ENCODE measurements at regions not wholly inside any gene's neighbourhood (a gene's known extent, or its start where the extent isn't known, plus 50 kb on each side); places are given as distances from the start of the nearest gene placed in this dataset.

DNA sequence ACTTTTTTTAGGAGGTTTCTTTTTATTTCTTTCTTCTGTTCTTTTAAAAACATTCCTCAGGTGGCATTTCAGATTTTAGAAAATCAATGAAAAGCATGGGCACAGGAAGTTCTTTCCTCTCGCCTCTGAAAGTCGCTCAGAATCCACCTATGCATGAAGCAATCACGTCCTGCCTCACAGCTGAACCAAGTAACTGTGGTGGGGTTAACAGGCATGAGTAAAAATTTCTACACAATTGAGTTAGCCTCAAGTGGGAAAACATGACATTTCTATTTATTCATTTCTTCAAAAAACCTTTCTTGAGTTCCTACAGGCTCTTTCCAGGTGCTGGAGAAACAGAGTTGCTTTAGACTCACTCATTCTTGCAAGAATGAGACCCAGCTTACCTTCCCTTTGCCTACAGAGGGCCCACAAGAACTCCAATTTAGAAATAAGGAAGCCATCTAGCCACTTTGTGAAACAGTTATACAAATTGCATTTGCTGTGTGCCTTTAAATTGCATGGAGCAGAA, 508.9 kb upstream of the PKN2 start:
- no peak for DNase-seq (ENCODE audit: low read depth)
- Histone ChIP-seq H3K4me1 (ENCODE audit: control insufficient read depth, insufficient read depth, low read length) (no peaks in the 10 kb centered on the region), H3K4me3 (ENCODE audit: low read length) (no peak overlapping the region), H3K9me3 (ENCODE audit: control insufficient read depth, low read length) (no peaks in the 10 kb centered on the region), H3K27me3 (replicated peaks; ENCODE audit: control insufficient read depth, insufficient read depth, low read length) (no peaks in the 10 kb centered on the region), H3K9ac (ENCODE audit: low read length) (no peak overlapping the region), H3K36me3 (ENCODE audit: control insufficient read depth, insufficient read depth, low read length, severe bottlenecking) (no peaks in the 10 kb centered on the region)

DNA sequence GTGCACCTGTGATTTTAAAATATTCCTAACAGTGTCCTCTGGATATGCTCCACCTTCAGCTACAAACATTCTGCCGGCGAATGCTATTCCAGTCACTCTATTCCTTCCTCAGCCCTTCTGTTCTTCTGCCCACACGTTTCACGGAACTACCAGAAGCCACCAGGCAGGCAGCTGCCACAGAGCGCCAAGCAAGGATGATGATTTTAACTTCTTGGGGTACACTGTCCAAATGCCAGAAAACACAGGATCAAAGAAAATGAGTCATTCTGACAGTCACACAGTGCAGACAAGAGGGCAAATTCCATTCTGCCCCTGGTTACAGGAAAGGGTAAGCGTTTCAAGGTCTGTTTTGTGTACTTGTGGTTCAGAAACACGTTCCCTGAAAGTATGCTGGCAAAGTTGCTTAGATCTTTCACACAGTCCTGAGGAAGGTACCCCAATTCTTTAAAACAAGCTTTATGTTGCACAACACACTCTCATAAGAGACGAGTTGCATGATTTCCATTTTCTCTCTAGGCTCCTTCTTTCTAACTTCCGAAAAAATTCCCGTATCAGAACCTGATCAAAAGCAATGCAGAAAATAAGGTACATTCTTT, 508.3 kb upstream of the PKN2 start:
- DNase-seq (ENCODE audit: low read depth) = peak; percentile 18
- no peaks in the 10 kb centered on the region for H3K9me3 ChIP-seq (ENCODE audit: control insufficient read depth, low read length)
- no peaks in the 10 kb centered on the region for H3K4me1 ChIP-seq (ENCODE audit: control insufficient read depth, insufficient read depth, low read length)
- H3K9ac ChIP-seq (ENCODE audit: low read length) = no peak overlapping the region
- H3K4me3 ChIP-seq (ENCODE audit: low read length) = no peak overlapping the region
- no peaks in the 10 kb centered on the region for H3K36me3 ChIP-seq (ENCODE audit: control insufficient read depth, insufficient read depth, low read length, severe bottlenecking)
- no peaks in the 10 kb centered on the region for H3K27me3 ChIP-seq (replicated peaks; ENCODE audit: control insufficient read depth, insufficient read depth, low read length)

DNA sequence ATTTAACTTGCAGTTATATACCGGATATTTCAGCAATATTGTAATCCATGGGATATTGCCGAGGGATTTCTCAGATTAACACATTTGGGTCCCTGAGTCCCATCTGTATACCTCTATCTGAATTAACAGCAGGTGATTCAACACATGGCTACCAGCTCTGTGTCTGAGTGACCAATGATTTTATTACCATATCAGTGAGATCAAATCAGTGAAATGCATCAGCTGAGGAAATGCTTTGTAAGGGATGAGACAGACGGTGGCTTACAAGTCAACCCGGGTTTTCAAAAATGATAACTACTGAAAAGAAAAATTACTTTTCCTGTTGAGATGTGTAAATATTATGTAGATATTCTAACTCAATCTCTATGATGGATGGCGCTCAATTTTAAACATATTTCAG, 504.1 kb upstream of the PKN2 start:
- DNase-seq (ENCODE audit: low read depth) = no peak
- Histone ChIP-seq H3K4me1 (ENCODE audit: control insufficient read depth, insufficient read depth, low read length) (no peaks in the 10 kb centered on the region), H3K4me3 (ENCODE audit: low read length) (no peak overlapping the region), H3K27me3 (replicated peaks; ENCODE audit: control insufficient read depth, insufficient read depth, low read length) (no peaks in the 10 kb centered on the region), H3K36me3 (ENCODE audit: control insufficient read depth, insufficient read depth, low read length, severe bottlenecking) (no peaks in the 10 kb centered on the region), H3K9me3 (ENCODE audit: control insufficient read depth, low read length) (no peaks in the 10 kb centered on the region), H3K9ac (ENCODE audit: low read length) (no peak overlapping the region)

GRCh38 chr1:88180449-88181108, 503.5 kb upstream of the PKN2 start:
- Histone ChIP-seq H3K27me3 (replicated peaks; ENCODE audit: control insufficient read depth, insufficient read depth, low read length) (no peaks in the 10 kb centered on the region), H3K4me1 (ENCODE audit: control insufficient read depth, insufficient read depth, low read length) (no peaks in the 10 kb centered on the region), H3K9ac (ENCODE audit: low read length) (peak overlapping the region; percentile 6), H3K36me3 (ENCODE audit: control insufficient read depth, insufficient read depth, low read length, severe bottlenecking) (no peaks in the 10 kb centered on the region), H3K9me3 (ENCODE audit: control insufficient read depth, low read length) (no peaks in the 10 kb centered on the region), H3K4me3 (ENCODE audit: low read length) (no peak overlapping the region)
- DNase-seq (ENCODE audit: low read depth) = peak; percentile 87

- no peak for DNase-seq (ENCODE audit: low read depth)
- Histone ChIP-seq H3K9ac (ENCODE audit: low read length) (no peak overlapping the region), H3K4me1 (ENCODE audit: control insufficient read depth, insufficient read depth, low read length) (peaks cover 3% of the 10 kb centered on the region), H3K36me3 (ENCODE audit: control insufficient read depth, insufficient read depth, low read length, severe bottlenecking) (no peaks in the 10 kb centered on the region), H3K4me3 (ENCODE audit: low read length) (no peak overlapping the region), H3K27me3 (replicated peaks; ENCODE audit: control insufficient read depth, insufficient read depth, low read length) (no peaks in the 10 kb centered on the region), H3K9me3 (ENCODE audit: control insufficient read depth, low read length) (no peaks in the 10 kb centered on the region)
Measured at GRCh38 chr1:88186911-88187310, 497.2 kb upstream of the PKN2 start.

GRCh38 chr1:88188038-88188437, 496.0 kb upstream of the PKN2 start:
- no peaks in the 10 kb centered on the region for H3K36me3 ChIP-seq (ENCODE audit: control insufficient read depth, insufficient read depth, low read length, severe bottlenecking)
- no peak for DNase-seq (ENCODE audit: low read depth)
- peaks cover 3% of the 10 kb centered on the region for H3K4me1 ChIP-seq (ENCODE audit: control insufficient read depth, insufficient read depth, low read length)
- no peaks in the 10 kb centered on the region for H3K27me3 ChIP-seq (replicated peaks; ENCODE audit: control insufficient read depth, insufficient read depth, low read length)
- no peaks in the 10 kb centered on the region for H3K9me3 ChIP-seq (ENCODE audit: control insufficient read depth, low read length)
- H3K4me3 ChIP-seq (ENCODE audit: low read length) = no peak overlapping the region
- H3K9ac ChIP-seq (ENCODE audit: low read length) = no peak overlapping the region

GRCh38 chr1:88189525-88189924, 494.5 kb upstream of the PKN2 start:
- Histone ChIP-seq H3K27me3 (replicated peaks; ENCODE audit: control insufficient read depth, insufficient read depth, low read length) (no peaks in the 10 kb centered on the region), H3K9ac (ENCODE audit: low read length) (no peak overlapping the region), H3K4me1 (ENCODE audit: control insufficient read depth, insufficient read depth, low read length) (peaks cover 3% of the 10 kb centered on the region), H3K9me3 (ENCODE audit: control insufficient read depth, low read length) (no peaks in the 10 kb centered on the region), H3K36me3 (ENCODE audit: control insufficient read depth, insufficient read depth, low read length, severe bottlenecking) (no peaks in the 10 kb centered on the region), H3K4me3 (ENCODE audit: low read length) (no peak overlapping the region)
- DNase-seq (ENCODE audit: low read depth) = no peak

GRCh38 chr1:88191917-88192316, 492.2 kb upstream of the PKN2 start:
- no peak overlapping the region for H3K9ac ChIP-seq (ENCODE audit: low read length)
- no peak overlapping the region for H3K4me3 ChIP-seq (ENCODE audit: low read length)
- no peaks in the 10 kb centered on the region for H3K9me3 ChIP-seq (ENCODE audit: control insufficient read depth, low read length)
- DNase-seq (ENCODE audit: low read depth) = no peak
- no peaks in the 10 kb centered on the region for H3K36me3 ChIP-seq (ENCODE audit: control insufficient read depth, insufficient read depth, low read length, severe bottlenecking)
- no peaks in the 10 kb centered on the region for H3K27me3 ChIP-seq (replicated peaks; ENCODE audit: control insufficient read depth, insufficient read depth, low read length)
- peaks cover 3% of the 10 kb centered on the region for H3K4me1 ChIP-seq (ENCODE audit: control insufficient read depth, insufficient read depth, low read length)

DNA sequence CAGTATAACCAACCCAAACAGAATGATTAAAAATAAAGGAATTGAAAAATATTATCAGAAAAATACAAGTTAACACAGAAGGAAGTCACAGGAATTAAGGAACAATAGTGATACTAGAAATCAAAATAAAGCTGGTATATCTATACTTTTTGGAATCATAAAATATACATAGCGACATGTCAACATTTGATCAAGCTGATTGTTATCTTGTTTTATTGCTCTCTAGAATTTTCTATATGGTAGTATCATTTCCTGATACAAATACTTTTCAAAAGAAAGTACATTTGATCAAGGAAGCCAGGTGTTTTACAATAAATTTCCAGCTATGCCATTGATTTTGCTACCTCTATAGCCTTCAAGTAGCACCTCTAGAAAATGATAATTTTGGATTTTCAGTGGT, 489.5 kb upstream of the PKN2 start:
- no peak overlapping the region for H3K4me3 ChIP-seq (ENCODE audit: low read length)
- no peak overlapping the region for H3K9ac ChIP-seq (ENCODE audit: low read length)
- H3K9me3 ChIP-seq (ENCODE audit: control insufficient read depth, low read length) = no peaks in the 10 kb centered on the region
- H3K36me3 ChIP-seq (ENCODE audit: control insufficient read depth, insufficient read depth, low read length, severe bottlenecking) = no peaks in the 10 kb centered on the region
- no peaks in the 10 kb centered on the region for H3K27me3 ChIP-seq (replicated peaks; ENCODE audit: control insufficient read depth, insufficient read depth, low read length)
- no peak for DNase-seq (ENCODE audit: low read depth)
- peaks cover 3% of the 10 kb centered on the region for H3K4me1 ChIP-seq (ENCODE audit: control insufficient read depth, insufficient read depth, low read length)

DNA sequence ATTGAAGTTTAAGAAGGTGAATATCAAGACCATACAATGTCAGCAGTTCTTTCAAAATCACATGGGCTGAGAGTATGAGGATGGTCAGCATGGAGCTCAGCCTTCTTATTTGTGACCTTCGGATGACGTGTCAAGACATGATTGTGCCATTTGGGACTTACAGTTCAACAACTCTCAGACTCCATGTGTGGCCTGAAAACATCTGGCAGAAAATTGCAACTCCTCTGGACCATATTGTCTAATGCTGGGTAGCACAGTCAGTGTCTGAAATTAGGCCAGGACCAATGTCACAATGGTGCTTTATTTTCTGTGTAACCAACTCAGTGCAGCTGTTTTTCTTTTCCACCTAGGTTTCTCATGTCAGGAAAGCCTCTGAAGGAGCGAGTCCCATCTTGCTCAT, 483.5 kb upstream of the PKN2 start:
- no peak for DNase-seq (ENCODE audit: low read depth)
- H3K4me3 ChIP-seq (ENCODE audit: low read length) = no peak overlapping the region
- no peaks in the 10 kb centered on the region for H3K9me3 ChIP-seq (ENCODE audit: control insufficient read depth, low read length)
- no peaks in the 10 kb centered on the region for H3K4me1 ChIP-seq (ENCODE audit: control insufficient read depth, insufficient read depth, low read length)
- H3K27me3 ChIP-seq (replicated peaks; ENCODE audit: control insufficient read depth, insufficient read depth, low read length) = no peaks in the 10 kb centered on the region
- no peaks in the 10 kb centered on the region for H3K36me3 ChIP-seq (ENCODE audit: control insufficient read depth, insufficient read depth, low read length, severe bottlenecking)
- H3K9ac ChIP-seq (ENCODE audit: low read length) = no peak overlapping the region

GRCh38 chr1:88204111-88204510, 480.0 kb upstream of the PKN2 start:
- Histone ChIP-seq H3K27me3 (replicated peaks; ENCODE audit: control insufficient read depth, insufficient read depth, low read length) (no peaks in the 10 kb centered on the region), H3K9me3 (ENCODE audit: control insufficient read depth, low read length) (no peaks in the 10 kb centered on the region), H3K36me3 (ENCODE audit: control insufficient read depth, insufficient read depth, low read length, severe bottlenecking) (no peaks in the 10 kb centered on the region), H3K4me3 (ENCODE audit: low read length) (no peak overlapping the region), H3K4me1 (ENCODE audit: control insufficient read depth, insufficient read depth, low read length) (no peaks in the 10 kb centered on the region), H3K9ac (ENCODE audit: low read length) (no peak overlapping the region)
- no peak for DNase-seq (ENCODE audit: low read depth)
